ENCODE measurements at regions not wholly inside any gene's neighbourhood (a gene's known extent, or its start where the extent isn't known, plus 50 kb on each side); places are given as distances from the start of the nearest gene placed in this dataset.
A peak's percentile ranks its signal among the peaks of the same experiment; 100 is the strongest.
"Not testable (repeated sequence)": the region's sequence is repeated elsewhere in the genome, so short reads cannot be mapped to it uniquely, and the experiment has no call there.

DNA sequence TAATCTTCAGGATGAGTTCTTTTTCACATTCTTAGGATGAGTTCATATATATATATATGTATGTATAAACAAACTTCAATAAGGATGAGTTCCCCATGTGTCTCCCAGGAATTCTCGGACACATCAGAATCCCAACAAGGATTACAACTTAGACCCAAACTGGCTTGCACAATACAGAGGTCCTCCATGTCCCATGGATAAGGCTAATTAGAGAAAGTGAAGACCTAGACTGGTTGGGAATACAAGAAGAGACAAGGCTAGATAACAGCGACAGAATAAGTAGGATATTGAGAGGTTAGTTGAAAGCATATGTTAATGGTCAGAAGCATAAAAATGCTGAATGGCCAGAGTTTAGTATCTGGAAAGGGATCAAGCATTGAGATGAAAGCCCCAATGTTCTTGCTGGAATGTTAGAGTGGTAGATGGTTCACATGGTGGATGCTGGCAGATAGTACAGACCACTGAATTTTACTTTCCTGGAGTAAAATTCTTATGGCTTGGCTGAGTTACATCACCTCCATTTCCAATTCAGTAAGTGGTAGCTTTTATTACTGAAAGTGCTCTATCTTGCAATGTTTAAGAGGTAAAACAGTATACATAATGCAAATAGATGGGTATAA is 154.9 kb upstream of the EPHA4 start:
- Mint-ChIP-seq H3K36me3 (no peaks in the 10 kb centered on the region), H3K27ac (no peak overlapping the region), H3K4me3 (no peak overlapping the region), H3K4me1 (no peaks in the 10 kb centered on the region), H3K9me3 (peaks cover 5 to 11% (median 7%) of the 10 kb centered on the region in 3 donors), H3K27me3 (no peaks in the 10 kb centered on the region)

DNA sequence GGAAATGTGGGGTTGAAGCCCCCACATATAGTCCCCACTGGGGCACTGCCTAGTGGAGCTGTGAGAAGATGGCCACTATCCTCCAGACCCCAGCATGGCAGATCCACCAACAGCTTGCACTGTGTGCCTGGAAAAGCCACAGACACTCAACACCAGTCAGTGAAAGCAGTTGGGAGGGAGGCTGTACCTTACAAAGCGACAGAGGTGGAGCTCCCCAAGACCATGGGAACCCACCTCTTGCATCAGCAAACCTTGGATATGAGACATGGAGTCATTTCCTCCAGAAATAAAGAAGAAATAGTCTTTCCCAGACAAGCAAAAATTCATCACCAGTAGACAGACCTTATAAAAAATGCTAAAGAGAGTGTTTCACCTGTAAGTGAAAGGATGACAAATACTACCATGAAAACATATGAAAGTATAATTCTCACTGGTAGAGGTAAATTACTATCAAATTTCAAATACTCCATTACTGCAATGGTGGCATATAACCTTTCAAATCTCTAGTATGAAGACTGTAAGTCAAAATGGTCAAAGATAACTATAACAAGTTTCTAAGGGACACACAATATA is 152.6 kb upstream of the EPHA4 start:
- Mint-ChIP-seq H3K27me3 (no peaks in the 10 kb centered on the region), H3K36me3 (no peaks in the 10 kb centered on the region), H3K4me3 (no peak overlapping the region), H3K9me3 (peaks cover 7 to 11% (median 7%) of the 10 kb centered on the region in 3 donors), H3K27ac (peak overlapping the region in 1 of 3 donors; percentile 31), H3K4me1 (no peaks in the 10 kb centered on the region)

DNA sequence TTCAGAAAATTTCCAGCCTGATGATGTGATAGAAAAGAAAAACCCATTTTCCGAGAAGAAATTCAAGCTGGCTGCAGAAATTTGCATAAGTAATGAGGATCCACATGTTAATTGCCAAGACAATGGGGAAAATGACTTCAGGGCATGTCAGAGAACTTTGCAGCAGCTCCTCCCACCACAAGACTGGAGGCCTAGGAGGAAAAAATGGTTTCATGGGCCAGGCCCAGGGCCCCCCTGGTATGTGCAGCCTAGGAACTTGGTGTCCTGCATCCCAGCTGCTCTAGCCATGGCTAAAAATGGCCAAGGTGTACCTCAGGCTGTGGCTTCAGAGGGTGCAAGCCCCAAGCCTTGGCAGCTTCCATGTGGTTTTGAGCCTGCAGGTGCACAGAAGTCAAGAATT is 152.0 kb upstream of the EPHA4 start:
- not testable (repeated sequence) for H3K36me3 Mint-ChIP-seq, H3K27ac Mint-ChIP-seq, H3K4me1 Mint-ChIP-seq, H3K4me3 Mint-ChIP-seq, H3K27me3 Mint-ChIP-seq
- H3K9me3 Mint-ChIP-seq, result peaks cover 7 to 11% (median 10%) of the 10 kb centered on the region in 3 donors

DNA sequence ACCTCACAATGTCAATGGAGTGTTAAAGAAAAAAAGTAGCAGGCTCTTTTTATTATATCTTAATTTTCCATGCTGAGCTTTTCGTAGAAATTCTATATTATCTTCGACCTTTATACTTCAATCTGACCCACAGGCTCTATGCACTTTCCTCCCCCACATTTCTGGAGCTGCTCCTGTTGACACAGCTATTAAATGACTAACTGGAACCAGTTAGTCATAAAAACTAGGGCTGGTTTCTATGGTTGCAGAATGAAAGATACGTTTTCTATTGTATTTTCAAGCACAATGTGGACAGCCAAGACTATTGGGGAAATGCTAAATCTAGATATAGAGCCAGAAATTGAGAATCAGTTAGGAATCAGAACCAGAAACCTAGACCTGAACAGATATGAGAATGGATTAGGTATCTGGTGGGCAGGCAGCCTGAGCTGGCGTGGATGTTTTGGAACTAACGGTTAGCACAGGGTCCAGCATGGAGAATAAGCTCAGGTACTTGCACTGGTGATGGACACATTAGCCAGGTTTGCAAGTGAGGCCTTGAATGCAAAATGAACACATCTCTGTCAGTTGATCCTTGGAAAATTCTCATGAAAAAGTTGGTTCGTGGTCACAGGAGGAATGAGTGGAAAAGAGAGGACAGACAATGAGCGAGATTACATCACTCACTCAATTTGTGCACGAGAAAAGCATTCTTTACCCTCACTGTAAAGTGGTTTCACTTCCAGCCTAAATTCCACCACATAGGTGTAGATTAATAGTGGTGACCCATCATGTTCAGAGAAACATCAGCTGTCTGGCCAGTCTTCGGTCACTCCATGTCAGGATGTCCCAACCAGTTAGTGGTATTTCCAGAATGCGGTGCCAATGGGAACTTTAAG is 144.6 kb upstream of the EPHA4 start:
- H3K4me3 Mint-ChIP-seq, result no peak overlapping the region
- H3K27ac Mint-ChIP-seq, result no peak overlapping the region
- peaks cover 0 to 10% (median 4%) of the 10 kb centered on the region in 3 donors for H3K9me3 Mint-ChIP-seq
- no peaks in the 10 kb centered on the region for H3K27me3 Mint-ChIP-seq
- peaks cover 2% of the 10 kb centered on the region for H3K36me3 Mint-ChIP-seq
- H3K4me1 Mint-ChIP-seq, result no peaks in the 10 kb centered on the region

DNA sequence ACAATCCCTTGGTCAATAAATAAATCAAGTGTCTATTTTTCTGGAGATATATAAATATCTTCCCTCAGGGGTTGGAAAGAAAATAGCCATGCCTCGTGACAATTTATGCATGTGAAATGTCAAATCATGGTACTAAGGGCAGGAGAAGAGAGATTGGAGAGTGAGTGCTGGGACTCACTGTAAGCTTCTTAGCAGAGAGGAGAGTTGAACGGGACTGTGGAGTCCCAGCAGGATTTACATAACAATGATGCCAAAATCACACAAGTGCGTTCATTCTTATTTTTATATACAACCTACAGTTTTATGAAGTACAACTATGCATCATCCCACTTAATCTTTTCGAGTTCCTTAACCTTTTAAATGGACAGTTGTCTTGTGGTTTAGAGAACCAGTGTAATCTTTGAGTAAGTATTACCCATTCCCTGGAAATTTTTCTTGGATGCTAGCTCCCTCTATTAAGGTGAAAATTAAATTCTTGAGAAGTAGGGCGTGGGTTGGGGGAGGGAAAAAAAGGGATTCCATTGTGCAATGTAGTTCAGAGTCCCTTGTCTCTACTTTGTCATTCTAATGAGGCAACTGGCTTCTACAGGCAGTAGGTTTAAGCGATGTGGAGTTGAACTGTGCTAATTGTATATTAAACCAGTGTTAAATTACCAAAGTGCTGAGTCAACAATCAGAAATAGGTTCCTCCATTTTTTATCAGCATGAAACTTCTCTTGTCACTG is 143.6 kb upstream of the EPHA4 start:
- Mint-ChIP-seq H3K4me1 (no peaks in the 10 kb centered on the region), H3K4me3 (no peak overlapping the region), H3K9me3 (peaks cover 0 to 10% (median 4%) of the 10 kb centered on the region in 3 donors), H3K27me3 (no peaks in the 10 kb centered on the region), H3K27ac (no peak overlapping the region), H3K36me3 (peaks cover 2% of the 10 kb centered on the region)

DNA sequence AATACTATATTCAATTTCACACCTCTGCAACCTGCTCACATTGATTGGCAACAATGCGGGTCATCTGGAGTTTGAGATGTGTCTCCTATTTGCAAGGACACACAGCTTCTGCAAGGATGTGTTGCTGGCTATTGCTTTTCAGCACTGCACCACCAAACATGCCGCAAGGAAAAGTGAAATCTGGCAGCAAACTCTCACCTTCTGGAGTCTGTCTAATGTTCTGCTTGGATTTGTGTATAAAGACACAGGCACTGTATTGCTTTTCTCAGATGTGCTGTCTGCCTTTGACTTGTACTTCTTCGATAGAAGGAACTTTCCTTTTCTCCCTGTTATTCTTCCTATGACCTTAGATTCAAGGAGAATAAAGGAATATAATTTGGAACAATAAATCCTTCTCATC is 138.6 kb upstream of the EPHA4 start:
- Mint-ChIP-seq H3K4me1 (no peaks in the 10 kb centered on the region), H3K4me3 (no peak overlapping the region), H3K9me3 (peaks cover 0 to 4% (median 2%) of the 10 kb centered on the region in 3 donors), H3K36me3 (no peaks in the 10 kb centered on the region), H3K27ac (no peak overlapping the region), H3K27me3 (no peaks in the 10 kb centered on the region)

DNA sequence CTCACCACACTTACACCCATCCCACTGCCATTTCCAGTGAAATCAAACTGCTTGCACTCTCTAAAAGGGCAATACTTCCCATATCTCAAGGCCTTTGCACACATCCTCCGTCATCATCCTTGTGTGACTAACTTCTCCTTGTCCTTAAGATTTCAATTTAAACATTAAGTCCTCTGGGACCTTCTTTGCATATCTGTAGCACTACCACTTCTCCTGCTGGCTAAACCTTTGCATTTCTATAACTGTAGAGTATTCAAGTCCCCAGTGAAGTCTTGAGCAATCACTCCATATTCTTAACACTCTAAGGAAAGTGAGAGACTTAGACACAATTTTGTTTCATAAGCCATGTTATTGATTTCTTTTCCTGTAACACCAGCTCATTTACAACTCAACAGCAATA is 136.8 kb upstream of the EPHA4 start:
- Mint-ChIP-seq H3K4me1 (no peaks in the 10 kb centered on the region), H3K36me3 (no peaks in the 10 kb centered on the region), H3K27me3 (no peaks in the 10 kb centered on the region), H3K4me3 (no peak overlapping the region), H3K9me3 (peaks cover 0 to 3% (median 2%) of the 10 kb centered on the region in 3 donors), H3K27ac (no peak overlapping the region)

DNA sequence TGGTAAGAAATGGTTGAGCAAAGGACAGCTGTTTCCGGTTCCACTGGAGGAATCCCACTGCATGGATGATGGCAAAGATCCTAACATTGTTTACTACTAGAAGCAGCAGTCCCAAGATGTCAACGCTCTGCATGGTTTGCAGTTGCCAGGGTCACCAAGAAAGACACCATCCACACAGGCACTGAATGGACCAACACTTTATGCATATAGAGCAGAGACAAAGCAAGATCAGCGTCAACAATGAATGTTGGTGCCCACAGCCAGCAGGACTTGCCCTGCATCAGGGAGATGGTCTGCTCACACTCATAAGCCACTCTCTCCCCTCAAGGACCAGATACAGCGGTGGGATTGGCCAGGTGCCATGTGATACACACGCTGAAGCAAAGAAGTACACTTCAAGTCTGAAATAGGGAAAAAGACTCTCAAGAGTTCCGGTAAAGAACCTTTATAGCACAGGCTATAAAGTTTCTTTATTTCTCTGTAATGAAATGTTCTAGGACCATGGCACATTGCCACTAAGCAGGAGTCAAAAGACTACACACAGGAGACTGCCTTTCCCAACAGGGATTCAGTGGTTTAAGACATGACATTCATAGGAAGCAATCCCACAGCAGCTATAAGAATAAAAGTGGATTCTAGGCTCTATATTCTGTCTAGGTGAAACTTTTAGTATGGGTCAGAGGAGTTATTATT is 133.2 kb upstream of the EPHA4 start:
- no peak overlapping the region for H3K4me3 Mint-ChIP-seq
- no peaks in the 10 kb centered on the region for H3K36me3 Mint-ChIP-seq
- H3K9me3 Mint-ChIP-seq, result peaks cover 0 to 2% (median 0%) of the 10 kb centered on the region in 3 donors
- no peaks in the 10 kb centered on the region for H3K4me1 Mint-ChIP-seq
- no peak overlapping the region for H3K27ac Mint-ChIP-seq
- H3K27me3 Mint-ChIP-seq, result no peaks in the 10 kb centered on the region

DNA sequence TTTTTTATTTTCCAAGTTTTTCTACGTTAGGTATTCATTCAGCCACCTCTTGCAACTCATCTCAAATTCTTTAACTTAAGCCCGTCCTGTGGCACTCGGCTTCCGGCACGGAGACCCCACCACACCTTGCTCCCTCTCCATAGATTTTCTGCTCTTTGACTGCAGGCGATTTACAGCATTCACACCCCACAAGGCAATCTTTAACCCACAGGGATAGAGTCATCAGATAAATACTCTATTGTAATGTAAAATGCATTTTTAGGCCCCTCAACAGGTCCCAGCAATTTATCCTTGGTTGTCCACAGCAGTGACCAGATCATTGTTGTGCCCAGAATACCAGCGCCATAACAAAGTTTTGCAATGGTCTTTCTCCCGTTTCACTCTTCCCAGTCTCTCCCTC is 132.3 kb upstream of the EPHA4 start:
- H3K27me3 Mint-ChIP-seq, result no peaks in the 10 kb centered on the region
- H3K9me3 Mint-ChIP-seq, result peaks cover 0 to 2% (median 0%) of the 10 kb centered on the region in 3 donors
- no peaks in the 10 kb centered on the region for H3K36me3 Mint-ChIP-seq
- H3K4me3 Mint-ChIP-seq, result no peak overlapping the region
- H3K4me1 Mint-ChIP-seq, result no peaks in the 10 kb centered on the region
- peak overlapping the region in 1 of 3 donors; percentile 67 for H3K27ac Mint-ChIP-seq

DNA sequence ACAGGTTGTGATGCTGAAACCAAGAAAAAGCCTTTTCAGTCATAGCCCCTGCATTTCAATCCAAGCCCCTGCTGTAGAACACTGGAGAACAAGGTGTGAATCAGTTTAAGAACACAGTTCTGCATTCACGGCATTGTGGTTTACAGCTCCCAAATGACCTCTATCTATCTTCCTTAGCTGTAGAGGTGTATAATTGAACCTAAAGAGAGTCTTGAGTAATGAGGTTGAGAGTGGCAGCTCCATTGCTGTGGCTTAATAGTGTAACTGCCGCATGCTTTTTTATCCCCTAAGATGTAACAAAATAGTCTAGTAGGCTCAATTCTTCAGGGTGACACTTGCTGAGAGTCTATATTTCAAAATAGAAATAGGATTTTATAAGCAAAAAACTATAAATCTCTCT is 121.3 kb upstream of the EPHA4 start:
- Mint-ChIP-seq H3K4me3 (no peak overlapping the region), H3K9me3 (peaks cover 0 to 4% (median 2%) of the 10 kb centered on the region in 3 donors), H3K4me1 (no peaks in the 10 kb centered on the region), H3K27ac (no peak overlapping the region), H3K36me3 (no peaks in the 10 kb centered on the region), H3K27me3 (no peaks in the 10 kb centered on the region)

DNA sequence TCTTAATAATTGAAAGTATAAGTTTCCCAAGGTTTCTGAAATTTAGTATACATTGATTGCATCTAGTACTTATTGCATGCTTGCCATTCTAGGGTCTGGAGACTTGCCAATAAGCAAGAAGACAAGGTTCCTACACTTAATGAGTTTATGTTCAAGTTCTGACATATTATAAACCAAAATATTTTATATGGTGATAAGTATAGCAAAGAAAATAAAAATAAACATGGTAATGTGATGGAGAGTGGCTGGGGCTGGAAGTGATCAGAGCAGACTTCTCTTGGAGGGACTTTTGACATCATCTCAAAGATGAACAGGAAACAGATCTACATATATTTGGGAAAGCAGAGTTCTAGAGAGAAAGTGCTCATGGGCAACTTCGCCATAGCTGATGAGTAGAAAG is 119.5 kb upstream of the EPHA4 start:
- no peaks in the 10 kb centered on the region for H3K36me3 Mint-ChIP-seq
- no peak overlapping the region for H3K27ac Mint-ChIP-seq
- no peaks in the 10 kb centered on the region for H3K4me1 Mint-ChIP-seq
- H3K4me3 Mint-ChIP-seq, result no peak overlapping the region
- peaks cover 0 to 4% (median 2%) of the 10 kb centered on the region in 3 donors for H3K9me3 Mint-ChIP-seq
- H3K27me3 Mint-ChIP-seq, result no peaks in the 10 kb centered on the region

DNA sequence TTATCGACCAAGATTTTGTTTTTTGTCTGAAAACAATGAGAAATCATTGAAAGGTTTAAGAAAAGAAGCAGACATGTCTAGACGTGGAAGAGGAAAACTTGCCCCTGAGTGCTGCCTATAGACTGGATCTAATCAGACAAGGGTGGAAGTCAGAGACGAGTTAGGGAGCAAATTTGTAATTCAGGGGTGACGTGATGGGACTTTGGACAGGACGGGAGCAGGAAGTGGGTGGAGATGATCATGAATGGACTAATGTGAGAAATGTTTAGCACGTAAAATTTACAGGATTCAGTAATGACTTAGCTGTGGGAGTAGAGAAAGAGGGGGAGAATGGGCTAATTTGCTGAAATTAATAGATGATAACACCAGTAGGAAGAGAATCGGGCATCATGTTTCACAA is 117.0 kb upstream of the EPHA4 start:
- Mint-ChIP-seq H3K36me3 (no peaks in the 10 kb centered on the region), H3K27me3 (no peaks in the 10 kb centered on the region), H3K4me1 (no peaks in the 10 kb centered on the region), H3K27ac (no peak overlapping the region), H3K4me3 (no peak overlapping the region), H3K9me3 (peaks cover 0 to 4% (median 2%) of the 10 kb centered on the region in 3 donors)

DNA sequence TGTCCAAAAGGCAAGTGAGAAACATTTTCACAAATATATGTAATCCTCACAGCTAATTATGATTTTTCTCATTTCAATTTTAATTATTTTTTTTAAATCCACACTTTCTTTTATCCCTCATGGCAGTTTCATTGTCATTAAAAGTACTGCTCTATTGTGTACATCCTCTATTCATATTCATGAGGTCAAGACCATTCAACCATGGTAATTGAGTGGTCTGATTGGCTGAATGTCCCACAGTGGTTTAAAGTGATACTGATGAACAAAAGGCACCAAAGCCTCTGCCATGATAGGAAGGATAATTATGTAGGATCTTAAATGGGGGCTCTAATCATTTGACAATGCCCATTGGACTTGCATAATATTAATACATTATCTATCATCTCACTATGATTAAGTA is 108.4 kb upstream of the EPHA4 start:
- Mint-ChIP-seq H3K4me3 (no peak overlapping the region), H3K36me3 (no peaks in the 10 kb centered on the region), H3K27me3 (no peaks in the 10 kb centered on the region), H3K4me1 (no peaks in the 10 kb centered on the region), H3K27ac (no peak overlapping the region), H3K9me3 (peaks cover 1 to 6% (median 3%) of the 10 kb centered on the region in 3 donors)

DNA sequence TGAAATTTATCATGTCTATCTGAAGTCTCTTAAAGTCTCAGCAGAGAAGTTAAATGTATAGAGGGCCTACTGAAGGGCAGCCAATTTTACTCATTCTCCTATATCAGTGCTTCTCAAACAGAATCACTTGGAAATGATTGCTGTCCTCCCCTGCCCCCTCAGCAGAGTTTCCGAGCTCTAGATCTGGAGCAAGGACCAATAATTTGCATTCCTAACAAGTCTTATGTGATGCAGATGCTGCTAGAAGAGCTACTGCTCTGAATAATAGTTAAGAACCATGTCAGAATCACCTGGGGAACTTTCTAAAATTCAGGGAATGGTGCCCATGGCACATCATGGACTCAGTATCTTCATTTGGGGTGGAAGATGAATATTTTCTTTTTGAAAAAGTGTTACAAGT is 105.6 kb upstream of the EPHA4 start:
- no peak overlapping the region for H3K4me3 Mint-ChIP-seq

More for the DNA sequence above, 105.6 kb upstream of the EPHA4 start:
- H3K36me3 Mint-ChIP-seq, result no peaks in the 10 kb centered on the region
- peaks cover 0 to 3% (median 1%) of the 10 kb centered on the region in 3 donors for H3K9me3 Mint-ChIP-seq
- H3K4me1 Mint-ChIP-seq, result no peaks in the 10 kb centered on the region
- H3K27ac Mint-ChIP-seq, result no peak overlapping the region
- H3K27me3 Mint-ChIP-seq, result no peaks in the 10 kb centered on the region

Measured in IgD-negative memory B cell (primary cell).